CD4-positive, alpha-beta T cell (primary cell): ENCODE measurements at regions not wholly inside any gene's neighbourhood (a gene's known extent, or its start where the extent isn't known, plus 50 kb on each side); places are given as distances from the start of the nearest gene placed in this dataset.

ENCODE experiments used
- ATAC-seq: fragments of 200-7000 bp; cut with Tn5 transposase; one replicate; pipeline ENCODE4 v1.10.0; 2022; ENCODE audit warnings: mild to moderate bottlenecking; ENCODE audit not compliant: poor library complexity
- CTCF ChIA-PET: fragments of 350-600 bp; sonication (Branson Sonifier 250); formaldehyde crosslinking; loops from one replicate; lab custom pipeline; 2021; ENCODE audit warnings: antibody characterized with exemption, inconsistent platforms; lab: Charles Lee
- POLR2A ChIA-PET: fragments of 350-600 bp; sonication (Branson Sonifier 250); formaldehyde crosslinking; loops from one replicate; lab custom pipeline; 2021; ENCODE audit warnings: antibody characterized with exemption, inconsistent platforms; lab: Charles Lee
- DNase-seq, 14 experiments: peaks; one replicate each; pipeline ENCODE4 v3.0.0-alpha.2; 2013 to 2020; ENCODE audit warnings: mixed read lengths in 2 of 14
- H3K27ac ChIP-seq, 2 donors: one replicate each; pipeline versions ENCODE4 v1.5.1 to v1.7.0; 2013; ENCODE audit warnings: low read length in 2 of 2, low read depth in 1 of 2, mild to moderate bottlenecking in 1 of 2
- H3K27me3 ChIP-seq, 2 experiments: 1 replicate in 1 of 2; 2 replicates in 1 of 2; pipeline versions ENCODE4 v1.6.1 to v1.7.0; 2013; ENCODE audit warnings: low read length in 2 of 2, control low read depth in 1 of 2, mild to moderate bottlenecking in 1 of 2, moderate library complexity in 1 of 2; ENCODE audit not compliant: insufficient read depth in 2 of 2, control insufficient read depth in 1 of 2
- H3K36me3 ChIP-seq: one replicate; pipeline ENCODE4 v1.6.1; 2013; ENCODE audit warnings: low read length, control low read depth; ENCODE audit not compliant: insufficient read depth
- H3K4me1 ChIP-seq: one replicate; pipeline ENCODE4 v1.6.1; 2013; ENCODE audit warnings: low read length, control low read depth; ENCODE audit not compliant: insufficient read depth
- H3K4me3 ChIP-seq: one replicate; pipeline ENCODE4 v1.5.1; 2013; ENCODE audit warnings: mild to moderate bottlenecking, low read length, moderate library complexity
- H3K9me3 ChIP-seq, 2 experiments: 1 replicate in 1 of 2; 2 replicates in 1 of 2; pipeline versions ENCODE4 v1.6.1 to v1.7.0; 2013; ENCODE audit warnings: low read length in 2 of 2, mild to moderate bottlenecking in 2 of 2, control low read depth in 1 of 2, moderate library complexity in 1 of 2; ENCODE audit not compliant: control insufficient read depth in 1 of 2, insufficient read depth in 1 of 2
- H3K27ac Mint-ChIP-seq: one replicate; pipeline ENCODE4 v1.8.0; 2020; ENCODE audit warnings: mixed read lengths
- H3K27me3 Mint-ChIP-seq: one replicate; pipeline ENCODE4 v1.8.0; 2021; ENCODE audit warnings: mixed read lengths
- H3K36me3 Mint-ChIP-seq: one replicate; pipeline ENCODE4 v1.8.0; 2021; ENCODE audit warnings: low read depth, mixed read lengths
- H3K4me1 Mint-ChIP-seq: one replicate; pipeline ENCODE4 v1.8.0; 2021; ENCODE audit warnings: low read depth, mixed read lengths
- H3K4me3 Mint-ChIP-seq: one replicate; pipeline ENCODE4 v1.8.0; 2020; ENCODE audit warnings: mild to moderate bottlenecking, mixed read lengths
- H3K9me3 Mint-ChIP-seq: one replicate; pipeline ENCODE4 v1.8.0; 2020; ENCODE audit warnings: mixed read lengths
- CTCF ChIP-seq: fragments of 200-600 bp; IDR thresholded peaks from one replicate; pipeline ENCODE4 v1.8.0; 2022; ENCODE audit warnings: antibody characterized with exemption, mild to moderate bottlenecking
- intact Hi-C, 2 experiments: fragments of 100-400 bp; cut with DNase I in 1 of 2; cut with micrococcal nuclease in 1 of 2; formaldehyde crosslinking; loops; one replicate each; pipeline versions ENCODE4 v1.15.1 to v1.9.0; 2023 to 2025; cut with DNase I, micrococcal nuclease

- H3K27me3 ChIP-seq = no peaks in the 10 kb centered on the region
- no peaks in the 10 kb centered on the region for H3K36me3 Mint-ChIP-seq
- POLR2A ChIA-PET = no interaction called here
- H3K4me1 ChIP-seq = no peaks in the 10 kb centered on the region
- no peak overlapping the region for H3K4me3 Mint-ChIP-seq
- no peaks in the 10 kb centered on the region for H3K4me1 Mint-ChIP-seq
- DNase-seq = no peak
- no peaks in the 10 kb centered on the region for H3K9me3 ChIP-seq
- no peak for ATAC-seq
- H3K4me3 ChIP-seq = no peak overlapping the region
- H3K36me3 ChIP-seq = no peaks in the 10 kb centered on the region
- H3K9me3 Mint-ChIP-seq = peaks cover 7% of the 10 kb centered on the region
- no peak for TF ChIP-seq CTCF
- H3K27ac ChIP-seq = no peak overlapping the region
- CTCF ChIA-PET = no interaction called here
- H3K27me3 Mint-ChIP-seq = no peaks in the 10 kb centered on the region
- H3K27ac Mint-ChIP-seq = no peak overlapping the region
- intact Hi-C loops = no loop called here
Measured at GRCh38 chr13:56773148-56773547, 367.6 kb upstream of the PRR20A start.

- ChIA-PET CTCF (no interaction called here), POLR2A (no interaction called here)
- Mint-ChIP-seq H3K9me3 (peaks cover 5% of the 10 kb centered on the region), H3K36me3 (no peaks in the 10 kb centered on the region), H3K4me1 (no peaks in the 10 kb centered on the region), H3K27ac (no peak overlapping the region), H3K27me3 (no peaks in the 10 kb centered on the region), H3K4me3 (no peak overlapping the region)
- TF ChIP-seq CTCF = no peak
- Histone ChIP-seq H3K4me1 (no peaks in the 10 kb centered on the region), H3K4me3 (no peak overlapping the region), H3K27ac (no peak overlapping the region), H3K9me3 (no peaks in the 10 kb centered on the region), H3K36me3 (no peaks in the 10 kb centered on the region), H3K27me3 (no peaks in the 10 kb centered on the region)
- intact Hi-C loops = no loop called here
- ATAC-seq = no peak
- no peak for DNase-seq
Measured at GRCh38 chr13:56789527-56789926, 351.2 kb upstream of the PRR20A start.

- ChIA-PET POLR2A (no interaction called here), CTCF (no interaction called here)
- Mint-ChIP-seq H3K4me3 (no peak overlapping the region), H3K4me1 (no peaks in the 10 kb centered on the region), H3K27me3 (no peaks in the 10 kb centered on the region), H3K9me3 (peaks cover 17% of the 10 kb centered on the region), H3K27ac (no peak overlapping the region), H3K36me3 (no peaks in the 10 kb centered on the region)
- intact Hi-C loops = no loop called here
- no peak for DNase-seq
- Histone ChIP-seq H3K36me3 (no peaks in the 10 kb centered on the region), H3K27ac (no peak overlapping the region), H3K4me1 (no peaks in the 10 kb centered on the region), H3K4me3 (no peak overlapping the region), H3K27me3 (no peaks in the 10 kb centered on the region), H3K9me3 (peaks cover 0 to 11% of the 10 kb centered on the region in 2 experiments)
- ATAC-seq = no peak
- no peak for TF ChIP-seq CTCF
Measured at GRCh38 chr13:56837161-56837560, 303.6 kb upstream of the PRR20A start.
